Loucy (cell line): ENCODE measurements at regions not wholly inside any gene's neighbourhood (a gene's known extent, or its start where the extent isn't known, plus 50 kb on each side); places are given as distances from the start of the nearest gene placed in this dataset.

ENCODE experiments used
- EZH2phosphoT487 ChIP-seq: fragments of 200-600 bp; IDR thresholded peaks from 2 replicates; pipeline ENCODE4 v1.6.1; 2018; ENCODE audit warnings: antibody characterized with exemption, mild to moderate bottlenecking, moderate library complexity, borderline replicate concordance
- TF ChIP-seq, protein P1 (sequence below): fragments of 200-600 bp; sonication (generic); conservative IDR thresholded peaks from 2 replicates; pipeline ENCODE4 v1.5.1; 2014; ENCODE audit warnings: mild to moderate bottlenecking, antibody characterized with exemption, low read length

DNA sequence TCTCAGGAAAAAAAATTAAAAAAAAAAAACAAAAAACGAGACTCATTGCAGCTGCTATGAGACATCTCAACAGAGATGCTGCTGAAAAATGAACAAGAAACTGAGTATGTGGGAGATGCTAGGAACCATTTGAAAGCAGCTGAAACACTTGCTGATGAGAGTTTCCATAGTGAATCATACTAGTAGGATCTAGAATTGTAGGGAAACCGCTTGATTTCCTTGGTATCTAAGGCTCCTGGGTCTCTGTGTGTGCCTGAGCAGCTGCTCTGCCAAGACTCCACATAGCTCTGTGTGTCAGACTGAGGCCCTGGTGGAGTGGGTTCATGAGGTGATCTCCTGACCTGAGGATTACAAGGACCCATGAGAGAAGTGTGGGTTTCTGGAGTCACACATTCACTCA, 313.4 kb upstream of the NECTIN3 start:
- TF ChIP-seq, protein P1, sequence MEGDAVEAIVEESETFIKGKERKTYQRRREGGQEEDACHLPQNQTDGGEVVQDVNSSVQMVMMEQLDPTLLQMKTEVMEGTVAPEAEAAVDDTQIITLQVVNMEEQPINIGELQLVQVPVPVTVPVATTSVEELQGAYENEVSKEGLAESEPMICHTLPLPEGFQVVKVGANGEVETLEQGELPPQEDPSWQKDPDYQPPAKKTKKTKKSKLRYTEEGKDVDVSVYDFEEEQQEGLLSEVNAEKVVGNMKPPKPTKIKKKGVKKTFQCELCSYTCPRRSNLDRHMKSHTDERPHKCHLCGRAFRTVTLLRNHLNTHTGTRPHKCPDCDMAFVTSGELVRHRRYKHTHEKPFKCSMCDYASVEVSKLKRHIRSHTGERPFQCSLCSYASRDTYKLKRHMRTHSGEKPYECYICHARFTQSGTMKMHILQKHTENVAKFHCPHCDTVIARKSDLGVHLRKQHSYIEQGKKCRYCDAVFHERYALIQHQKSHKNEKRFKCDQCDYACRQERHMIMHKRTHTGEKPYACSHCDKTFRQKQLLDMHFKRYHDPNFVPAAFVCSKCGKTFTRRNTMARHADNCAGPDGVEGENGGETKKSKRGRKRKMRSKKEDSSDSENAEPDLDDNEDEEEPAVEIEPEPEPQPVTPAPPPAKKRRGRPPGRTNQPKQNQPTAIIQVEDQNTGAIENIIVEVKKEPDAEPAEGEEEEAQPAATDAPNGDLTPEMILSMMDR = no peak
- TF ChIP-seq EZH2phosphoT487 = no peak
